GM12878 (cell line): ENCODE measurements at regions not wholly inside any gene's neighbourhood (a gene's known extent, or its start where the extent isn't known, plus 50 kb on each side); places are given as distances from the start of the nearest gene placed in this dataset.

ENCODE experiments used
- ASH2L ChIP-seq: fragments of 300-600, 200-600 bp; sonication (generic); IDR thresholded peaks from 2 replicates; pipeline ENCODE4 v1.6.1; 2017; ENCODE audit warnings: low read depth, mild to moderate bottlenecking, borderline replicate concordance
- BACH1 ChIP-seq: fragments of 450-650 bp; IDR thresholded peaks from 2 replicates; pipeline ENCODE4 v1.6.1; 2017; ENCODE audit warnings: mild to moderate bottlenecking, borderline replicate concordance
- BCL3 ChIP-seq: IDR thresholded peaks from 2 replicates; pipeline ENCODE4 v1.6.1; 2011; ENCODE audit warnings: borderline replicate concordance, low read depth, mild to moderate bottlenecking, moderate library complexity, low read length; ENCODE audit not compliant: insufficient read depth, poor library complexity, severe bottlenecking
- BHLHE40 ChIP-seq, 2 experiments: fragments of 450-650 bp in 1 of 2; IDR thresholded peaks; 2 replicates each; pipeline ENCODE4 v1.6.1; 2011 to 2017; ENCODE audit warnings: low read depth in 2 of 2, borderline replicate concordance in 1 of 2, improper control_type of control experiment in 1 of 2, low read length in 1 of 2, mild to moderate bottlenecking in 1 of 2
- CBX3 ChIP-seq: fragments of 200-600 bp; sonication (generic); IDR thresholded peaks from 2 replicates; pipeline ENCODE4 v1.6.1; 2016; ENCODE audit warnings: low read depth, borderline replicate concordance
- CREB1 ChIP-seq: IDR thresholded peaks from 2 replicates; pipeline ENCODE4 v1.6.1; 2012; ENCODE audit warnings: low read depth, mild to moderate bottlenecking, inconsistent platforms
- EED ChIP-seq: sonication (generic); IDR thresholded peaks from 2 replicates; pipeline ENCODE4 v1.6.1; 2016; ENCODE audit warnings: antibody characterized with exemption, low read depth
- GATAD2B ChIP-seq: fragments of 450-650 bp; conservative IDR thresholded peaks from 2 replicates; pipeline ENCODE4 v1.6.1; 2017; ENCODE audit warnings: low read depth, mild to moderate bottlenecking, moderate library complexity
- HDAC2 ChIP-seq: fragments of 200-600 bp; sonication (generic); IDR thresholded peaks from 2 replicates; pipeline ENCODE4 v1.6.1; 2017
- HSF1 ChIP-seq: fragments of 150-350 bp; IDR thresholded peaks from 2 replicates; pipeline ENCODE4 v1.6.1; 2014; ENCODE audit warnings: mild to moderate bottlenecking, low read depth, low read length
- KDM1A ChIP-seq: fragments of 200-600 bp; sonication (generic); IDR thresholded peaks from 2 replicates; pipeline ENCODE4 v1.6.1; 2016; ENCODE audit warnings: borderline replicate concordance
- NR2C1 ChIP-seq: fragments of 450-650 bp; IDR thresholded peaks from 2 replicates; pipeline ENCODE4 v1.6.1; 2017; ENCODE audit warnings: antibody characterized with exemption, mild to moderate bottlenecking, moderate library complexity
- PKNOX1 ChIP-seq: fragments of 450-650 bp; IDR thresholded peaks from 2 replicates; pipeline ENCODE4 v1.6.1; 2016; ENCODE audit warnings: mild to moderate bottlenecking
- RAD51 ChIP-seq: fragments of 450-650 bp; IDR thresholded peaks from 2 replicates; pipeline ENCODE4 v1.6.1; 2016; ENCODE audit warnings: moderate library complexity, mild to moderate bottlenecking, inconsistent platforms
- RBBP5 ChIP-seq: fragments of 200-600 bp; sonication (generic); conservative IDR thresholded peaks from 2 replicates; pipeline ENCODE4 v1.6.1; 2016
- RCOR1 ChIP-seq: conservative IDR thresholded peaks from 2 replicates; pipeline ENCODE4 v1.6.1; 2012; ENCODE audit warnings: low read depth, low read length, improper control_type of control experiment
- RFX5 ChIP-seq: IDR thresholded peaks from 2 replicates; pipeline ENCODE4 v1.6.1; 2011; ENCODE audit warnings: low read depth, low read length, improper control_type of control experiment
- SIX5 ChIP-seq: IDR thresholded peaks from 2 replicates; pipeline ENCODE4 v1.6.1; 2011; ENCODE audit warnings: mild to moderate bottlenecking, low read depth, low read length, moderate library complexity; ENCODE audit not compliant: severe bottlenecking
- SMAD1 ChIP-seq: fragments of 450-650 bp; IDR thresholded peaks from 2 replicates; pipeline ENCODE4 v1.6.1; 2018; ENCODE audit warnings: mild to moderate bottlenecking, low read depth; ENCODE audit not compliant: partially characterized antibody
- SREBF1 ChIP-seq: IDR thresholded peaks from 2 replicates; pipeline ENCODE4 v1.6.1; 2012; ENCODE audit warnings: mild to moderate bottlenecking, low read length
- SREBF2 ChIP-seq: IDR thresholded peaks from 2 replicates; pipeline ENCODE4 v1.6.1; 2012; ENCODE audit warnings: mild to moderate bottlenecking, low read length
- TAF1 ChIP-seq: IDR thresholded peaks from 2 replicates; pipeline ENCODE4 v1.6.1; 2011; ENCODE audit warnings: mild to moderate bottlenecking, low read depth, low read length, borderline replicate concordance
- TBL1XR1 ChIP-seq: IDR thresholded peaks from 2 replicates; pipeline ENCODE4 v1.6.1; 2012; ENCODE audit warnings: low read depth, low read length, improper control_type of control experiment
- TCF3 ChIP-seq: IDR thresholded peaks from 2 replicates; pipeline ENCODE4 v1.6.1; 2012; ENCODE audit warnings: low read depth, mild to moderate bottlenecking, low read length, borderline replicate concordance; ENCODE audit not compliant: insufficient read depth
- YBX1 ChIP-seq: fragments of 450-650 bp; IDR thresholded peaks from 2 replicates; pipeline ENCODE4 v1.6.1; 2016; ENCODE audit warnings: antibody characterized with exemption
- ZBTB4 ChIP-seq: fragments of 450-650 bp; formaldehyde crosslinking; IDR thresholded peaks from 2 replicates; pipeline ENCODE4 v1.4.0; 2022; ENCODE audit warnings: mild to moderate bottlenecking, moderate library complexity

GRCh38 chr14:65179918-65180724, 77.8 kb upstream of the MAX start (continued):
- TF ChIP-seq GATAD2B (peak; percentile 76), RFX5 (no peak), BHLHE40 (IDR thresholded peaks at IDR 0.05; ENCODE audit: borderline replicate concordance in 1 of 2, low read depth in 2 of 2, low read length in 1 of 2) (peak; percentile 40 to 71), NR2C1 (no peak), RAD51 (no peak), SREBF1 (no peak), SMAD1 (no peak), TCF3 (peak; percentile 94), SIX5 (no peak), SREBF2 (no peak), BCL3 (peak; percentile 98), BACH1 (peak; percentile 92; the same call in 1 of the 2 replicates), KDM1A (no peak), RCOR1 (no peak), CBX3 (no peak), RBBP5 (no peak), HSF1 (no peak), ASH2L (no peak), TAF1 (no peak), PKNOX1 (peak; percentile 90), ZBTB4 (CRISPR knock-in tag) (no peak), CREB1 (peak; percentile 88), EED (peak; percentile 100), YBX1 (no peak), HDAC2 (no peak), TBL1XR1 (peak; percentile 81)
